Glutamatergic neuron (in vitro differentiated cells): ENCODE measurements at regions not wholly inside any gene's neighbourhood (a gene's known extent, or its start where the extent isn't known, plus 50 kb on each side); places are given as distances from the start of the nearest gene placed in this dataset.

Source experiments
- DNase-seq: peaks from one replicate; pipeline ENCODE4 v3.0.0; 2022
- H3K27ac Mint-ChIP-seq: one replicate; pipeline ENCODE4 v1.8.0; 2020; ENCODE audit warnings: mild to moderate bottlenecking, mixed read lengths, inconsistent platforms; ENCODE audit not compliant: unreplicated experiment
- H3K27me3 Mint-ChIP-seq: one replicate; pipeline ENCODE4 v1.8.0; 2020; ENCODE audit warnings: mild to moderate bottlenecking, moderate library complexity, mixed read lengths, inconsistent platforms; ENCODE audit not compliant: unreplicated experiment
- H3K36me3 Mint-ChIP-seq: one replicate; pipeline ENCODE4 v1.8.0; 2020; ENCODE audit warnings: mild to moderate bottlenecking, mixed read lengths, inconsistent platforms; ENCODE audit not compliant: unreplicated experiment
- H3K4me1 Mint-ChIP-seq: one replicate; pipeline ENCODE4 v1.8.0; 2020; ENCODE audit warnings: mild to moderate bottlenecking, low read depth, mixed read lengths, inconsistent platforms; ENCODE audit not compliant: unreplicated experiment
- H3K4me3 Mint-ChIP-seq: one replicate; pipeline ENCODE4 v1.8.0; 2020; ENCODE audit warnings: mild to moderate bottlenecking, mixed read lengths, inconsistent platforms; ENCODE audit not compliant: unreplicated experiment
- H3K9me3 Mint-ChIP-seq: one replicate; pipeline ENCODE4 v1.8.0; 2020; ENCODE audit warnings: mild to moderate bottlenecking, moderate library complexity, mixed read lengths, inconsistent platforms; ENCODE audit not compliant: unreplicated experiment
- TF ChIP-seq, protein P1 (sequence below): fragments of 200-600 bp; sonication (generic); IDR thresholded peaks from one replicate; pipeline ENCODE4 v1.5.0; 2021; ENCODE audit not compliant: partially characterized antibody, unreplicated experiment

- no peak for DNase-seq
- TF ChIP-seq, protein P1, sequence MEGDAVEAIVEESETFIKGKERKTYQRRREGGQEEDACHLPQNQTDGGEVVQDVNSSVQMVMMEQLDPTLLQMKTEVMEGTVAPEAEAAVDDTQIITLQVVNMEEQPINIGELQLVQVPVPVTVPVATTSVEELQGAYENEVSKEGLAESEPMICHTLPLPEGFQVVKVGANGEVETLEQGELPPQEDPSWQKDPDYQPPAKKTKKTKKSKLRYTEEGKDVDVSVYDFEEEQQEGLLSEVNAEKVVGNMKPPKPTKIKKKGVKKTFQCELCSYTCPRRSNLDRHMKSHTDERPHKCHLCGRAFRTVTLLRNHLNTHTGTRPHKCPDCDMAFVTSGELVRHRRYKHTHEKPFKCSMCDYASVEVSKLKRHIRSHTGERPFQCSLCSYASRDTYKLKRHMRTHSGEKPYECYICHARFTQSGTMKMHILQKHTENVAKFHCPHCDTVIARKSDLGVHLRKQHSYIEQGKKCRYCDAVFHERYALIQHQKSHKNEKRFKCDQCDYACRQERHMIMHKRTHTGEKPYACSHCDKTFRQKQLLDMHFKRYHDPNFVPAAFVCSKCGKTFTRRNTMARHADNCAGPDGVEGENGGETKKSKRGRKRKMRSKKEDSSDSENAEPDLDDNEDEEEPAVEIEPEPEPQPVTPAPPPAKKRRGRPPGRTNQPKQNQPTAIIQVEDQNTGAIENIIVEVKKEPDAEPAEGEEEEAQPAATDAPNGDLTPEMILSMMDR = no peak
- Mint-ChIP-seq H3K36me3 (no peaks in the 10 kb centered on the region), H3K4me1 (no peaks in the 10 kb centered on the region), H3K4me3 (no peak overlapping the region), H3K27ac (no peak overlapping the region), H3K9me3 (peaks cover 2% of the 10 kb centered on the region), H3K27me3 (no peaks in the 10 kb centered on the region)
Measured at GRCh38 chr11:87909178-87909577, 266.1 kb downstream of the RAB38 start.

DNA sequence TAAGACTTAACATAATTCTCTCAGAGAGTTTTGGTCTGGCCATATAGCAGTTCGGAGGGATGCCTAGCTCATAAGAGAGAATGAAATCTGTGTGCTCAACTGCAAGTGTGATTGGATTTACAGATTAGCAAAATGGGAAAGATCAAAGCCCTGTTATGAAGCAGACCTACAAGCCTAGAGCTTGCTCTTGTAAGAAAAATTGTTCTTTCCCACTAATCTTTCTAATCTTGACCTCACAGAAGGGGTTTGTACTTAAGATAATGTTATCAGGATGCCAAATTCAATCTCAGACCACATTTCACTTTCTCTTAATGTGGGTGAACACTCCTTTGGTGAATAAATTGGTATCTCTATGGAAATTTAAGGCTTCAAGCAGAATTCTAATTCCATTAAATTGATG, 267.2 kb downstream of the RAB38 start:
- no peak for DNase-seq
- H3K4me3 Mint-ChIP-seq = no peak overlapping the region
- no peaks in the 10 kb centered on the region for H3K4me1 Mint-ChIP-seq
- no peak overlapping the region for H3K27ac Mint-ChIP-seq
- peaks cover 2% of the 10 kb centered on the region for H3K9me3 Mint-ChIP-seq
- no peaks in the 10 kb centered on the region for H3K27me3 Mint-ChIP-seq
- no peaks in the 10 kb centered on the region for H3K36me3 Mint-ChIP-seq
- TF ChIP-seq, protein P1 = no peak

- Mint-ChIP-seq H3K4me3 (no peak overlapping the region), H3K27ac (no peak overlapping the region), H3K4me1 (no peaks in the 10 kb centered on the region), H3K27me3 (no peaks in the 10 kb centered on the region), H3K9me3 (no peaks in the 10 kb centered on the region), H3K36me3 (no peaks in the 10 kb centered on the region)
- no peak for DNase-seq
- TF ChIP-seq, protein P1 = no peak
Measured at GRCh38 chr11:87903345-87903744, 271.9 kb downstream of the RAB38 start.

DNA sequence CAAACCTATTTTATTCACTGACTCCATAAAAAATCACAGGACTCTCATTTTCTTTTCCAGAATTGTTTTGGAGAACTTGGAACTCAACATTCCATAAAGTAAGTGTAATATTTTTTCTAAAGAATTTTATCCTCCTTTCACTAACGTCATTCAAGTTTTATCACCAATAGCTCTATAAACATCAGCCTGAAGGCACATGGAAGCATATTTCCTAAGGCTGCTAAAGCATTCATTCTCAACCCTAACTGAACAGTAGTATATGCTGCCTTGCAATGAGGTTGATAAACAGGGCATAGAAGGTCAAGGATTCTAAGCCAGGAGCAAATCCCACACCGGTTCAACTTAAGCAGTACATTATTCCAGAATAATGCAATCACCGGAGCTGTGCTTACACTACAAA, 273.9 kb downstream of the RAB38 start:
- H3K4me3 Mint-ChIP-seq = no peak overlapping the region
- no peaks in the 10 kb centered on the region for H3K4me1 Mint-ChIP-seq
- H3K27me3 Mint-ChIP-seq = no peaks in the 10 kb centered on the region
- no peaks in the 10 kb centered on the region for H3K9me3 Mint-ChIP-seq
- H3K27ac Mint-ChIP-seq = no peak overlapping the region
- TF ChIP-seq, protein P1 = no peak
- no peaks in the 10 kb centered on the region for H3K36me3 Mint-ChIP-seq
- DNase-seq = no peak

DNA sequence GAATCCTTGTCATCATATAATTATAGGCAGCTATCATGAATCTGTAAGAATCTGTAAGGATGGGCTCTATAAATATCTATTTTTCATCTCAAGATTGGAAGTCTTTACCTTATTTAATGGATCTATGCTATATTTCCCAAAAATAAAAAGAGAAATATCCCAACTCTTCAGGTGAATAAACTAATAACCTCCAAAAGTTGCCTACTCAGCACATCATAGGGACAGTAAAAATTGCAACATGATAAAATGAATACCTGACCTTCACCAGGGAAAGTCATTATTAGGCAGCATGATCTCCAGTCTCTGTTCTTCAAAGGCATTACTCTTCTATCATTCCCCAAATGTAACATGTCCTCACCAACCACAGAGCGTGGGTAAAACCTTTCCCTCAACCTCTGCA, 277.3 kb downstream of the RAB38 start:
- no peaks in the 10 kb centered on the region for H3K27me3 Mint-ChIP-seq
- H3K36me3 Mint-ChIP-seq = no peaks in the 10 kb centered on the region
- TF ChIP-seq, protein P1 = no peak
- no peak overlapping the region for H3K4me3 Mint-ChIP-seq
- H3K4me1 Mint-ChIP-seq = no peaks in the 10 kb centered on the region
- DNase-seq = no peak
- H3K9me3 Mint-ChIP-seq = no peaks in the 10 kb centered on the region
- no peak overlapping the region for H3K27ac Mint-ChIP-seq
